SKM-1 treated with dmso at 0.1 percent for 144 hours (cell line): ENCODE measurements at regions not wholly inside any gene's neighbourhood (a gene's known extent, or its start where the extent isn't known, plus 50 kb on each side); places are given as distances from the start of the nearest gene placed in this dataset.

Experiments used
- DNase-seq: peaks from one replicate; lab custom pipeline; 2025; ENCODE audit not compliant: unreplicated experiment; lab: John Stamatoyannopoulos, UW

DNA sequence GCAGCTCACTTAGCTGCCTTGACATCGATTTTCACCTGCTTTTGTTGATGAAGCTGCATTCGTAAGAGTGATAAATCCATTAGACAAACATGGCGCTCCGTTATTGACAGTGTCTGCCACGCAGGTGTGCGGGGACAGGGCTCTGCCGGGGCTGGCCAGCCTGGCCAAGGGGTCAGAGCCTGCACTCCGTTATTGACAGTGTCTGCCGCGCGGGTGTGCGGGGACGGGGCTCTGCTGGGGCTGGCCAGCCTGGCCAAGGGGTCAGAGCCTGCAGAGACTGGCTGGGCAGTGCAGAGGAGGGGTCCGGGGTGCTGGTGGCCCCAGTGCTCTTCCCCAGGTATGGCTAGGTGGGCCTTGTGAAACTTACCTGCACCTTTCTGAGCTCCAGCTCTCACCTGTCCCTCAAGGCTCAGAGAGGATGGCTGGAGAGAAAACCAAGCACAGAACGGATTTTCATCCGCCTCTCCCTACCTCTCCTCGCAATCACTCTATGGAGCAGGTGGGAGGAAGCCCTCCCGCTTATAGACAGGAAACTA lies 101.6 kb upstream of the B3GAT1 start:
- no peak for DNase-seq

DNA sequence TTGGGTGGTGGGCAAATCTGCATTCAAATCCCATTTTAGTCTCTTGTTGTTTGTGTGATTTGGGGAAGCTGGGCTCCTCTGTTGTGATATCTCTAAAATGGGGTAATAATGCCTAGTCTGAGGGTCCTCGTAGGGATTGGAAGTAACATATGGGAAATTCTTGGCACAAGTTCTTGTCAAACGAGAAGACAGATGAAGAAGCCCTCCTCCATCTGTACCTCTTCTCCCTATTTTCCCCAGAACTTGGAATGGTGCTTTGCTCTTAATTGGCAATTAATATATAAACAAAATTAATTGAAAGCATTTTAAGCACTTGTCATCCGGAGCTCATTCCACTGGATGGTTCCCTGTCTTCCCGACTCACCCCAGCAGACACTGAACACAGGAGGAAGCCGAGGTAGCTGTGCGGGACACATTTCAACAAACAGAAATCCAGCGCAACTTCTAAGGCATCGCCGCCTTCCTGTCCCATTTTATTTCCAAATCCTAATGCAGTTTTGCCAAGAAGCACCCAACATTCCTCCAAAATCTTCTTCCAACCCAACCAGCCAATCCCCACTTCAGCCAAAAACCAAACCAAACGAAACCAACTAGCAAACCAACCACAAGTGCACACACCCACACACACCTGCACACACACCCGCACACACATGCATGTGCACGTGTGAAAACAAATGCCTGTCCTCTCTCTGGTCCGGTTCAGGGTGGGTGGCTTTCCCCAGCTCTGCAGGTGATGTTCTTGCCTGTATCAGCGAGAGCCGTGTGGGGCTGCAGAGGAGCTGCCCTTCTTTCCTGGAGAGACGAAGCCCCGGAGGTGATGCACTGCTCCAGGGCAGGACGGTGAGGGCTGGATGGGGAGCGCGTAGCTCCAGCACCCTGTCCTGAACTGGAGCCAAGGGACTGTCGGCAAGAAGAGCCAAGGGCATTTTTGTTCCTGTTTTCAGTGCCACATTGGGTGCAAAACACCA lies 100.8 kb upstream of the B3GAT1 start:
- no peak for DNase-seq

DNA sequence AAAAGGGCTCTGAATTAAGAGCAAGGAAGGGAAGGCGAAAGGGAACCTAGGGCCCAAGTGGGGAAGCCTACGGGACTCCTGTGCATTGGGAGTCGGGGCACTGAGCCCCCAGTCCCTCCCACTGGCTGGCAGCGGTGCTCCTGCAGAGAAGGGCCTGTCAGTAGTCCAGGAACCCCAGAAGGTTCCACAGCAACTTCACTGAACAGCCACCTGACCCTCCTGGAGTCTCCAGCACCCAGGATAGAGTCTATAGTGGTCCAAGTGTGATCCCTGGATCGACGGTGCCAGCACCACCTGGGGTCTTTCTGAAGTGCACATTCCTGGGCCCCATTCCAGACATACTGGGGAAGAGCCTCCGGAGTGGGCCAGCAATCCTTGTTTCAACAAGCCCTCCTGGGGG lies 100.0 kb upstream of the B3GAT1 start:
- DNase-seq, result no peak

DNA sequence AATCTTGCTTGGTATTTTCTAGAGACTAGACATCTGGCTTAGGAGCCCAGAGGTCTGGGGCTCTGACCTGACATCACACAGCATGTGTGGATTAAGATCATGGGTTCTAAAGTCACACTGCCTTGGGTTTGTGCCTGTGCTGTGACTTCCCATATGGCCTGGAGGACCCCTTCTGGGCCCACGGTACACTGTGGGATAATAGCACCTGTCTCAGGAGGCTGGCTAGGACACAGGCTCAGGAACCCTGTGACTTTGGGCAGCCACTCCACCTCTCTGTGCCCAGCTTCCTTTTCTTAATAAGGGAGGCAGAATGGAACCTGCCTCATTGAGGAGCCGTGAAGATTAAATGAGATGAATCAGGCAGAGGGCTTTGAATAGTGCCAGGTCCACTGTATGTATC lies 99.2 kb upstream of the B3GAT1 start:
- no peak for DNase-seq

DNA sequence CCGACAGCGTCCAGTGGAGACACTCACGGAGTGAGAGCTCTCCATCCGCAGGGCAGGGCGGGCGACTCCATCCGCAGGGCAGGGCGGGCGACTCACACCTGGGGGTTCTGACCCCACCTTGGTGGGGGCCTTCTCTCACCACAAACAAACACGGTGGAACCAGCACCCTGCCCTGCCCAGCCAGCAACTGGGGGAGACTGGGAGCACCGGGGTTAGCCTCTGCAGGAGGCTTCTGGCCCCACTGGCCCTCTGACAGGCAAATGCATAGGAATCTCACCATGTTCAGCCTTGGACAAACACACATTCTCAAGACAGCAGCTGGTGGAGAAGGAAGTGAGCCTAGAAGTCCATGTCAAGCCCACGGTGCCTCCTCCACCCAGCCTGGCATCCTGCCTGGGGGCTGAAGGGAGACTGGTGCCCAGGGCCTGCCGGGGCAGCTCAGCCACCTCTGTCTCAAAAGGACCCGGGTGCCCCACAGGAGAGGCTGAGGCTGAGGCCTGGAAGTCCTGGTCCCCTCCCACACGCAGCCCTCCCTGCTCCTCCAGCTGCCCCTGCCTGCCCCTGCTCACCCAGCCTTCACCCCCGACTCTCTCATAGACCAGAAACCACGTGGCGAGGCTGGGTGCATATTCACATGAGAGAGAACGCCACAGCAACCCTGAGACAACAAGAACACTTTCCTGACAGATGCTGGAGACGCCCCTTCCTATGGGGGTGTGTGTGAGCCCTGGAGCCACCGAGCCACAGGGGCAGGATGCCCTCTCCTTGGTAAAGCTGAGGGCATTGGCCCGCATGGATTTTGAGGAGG lies 98.4 kb upstream of the B3GAT1 start:
- no peak for DNase-seq

DNA sequence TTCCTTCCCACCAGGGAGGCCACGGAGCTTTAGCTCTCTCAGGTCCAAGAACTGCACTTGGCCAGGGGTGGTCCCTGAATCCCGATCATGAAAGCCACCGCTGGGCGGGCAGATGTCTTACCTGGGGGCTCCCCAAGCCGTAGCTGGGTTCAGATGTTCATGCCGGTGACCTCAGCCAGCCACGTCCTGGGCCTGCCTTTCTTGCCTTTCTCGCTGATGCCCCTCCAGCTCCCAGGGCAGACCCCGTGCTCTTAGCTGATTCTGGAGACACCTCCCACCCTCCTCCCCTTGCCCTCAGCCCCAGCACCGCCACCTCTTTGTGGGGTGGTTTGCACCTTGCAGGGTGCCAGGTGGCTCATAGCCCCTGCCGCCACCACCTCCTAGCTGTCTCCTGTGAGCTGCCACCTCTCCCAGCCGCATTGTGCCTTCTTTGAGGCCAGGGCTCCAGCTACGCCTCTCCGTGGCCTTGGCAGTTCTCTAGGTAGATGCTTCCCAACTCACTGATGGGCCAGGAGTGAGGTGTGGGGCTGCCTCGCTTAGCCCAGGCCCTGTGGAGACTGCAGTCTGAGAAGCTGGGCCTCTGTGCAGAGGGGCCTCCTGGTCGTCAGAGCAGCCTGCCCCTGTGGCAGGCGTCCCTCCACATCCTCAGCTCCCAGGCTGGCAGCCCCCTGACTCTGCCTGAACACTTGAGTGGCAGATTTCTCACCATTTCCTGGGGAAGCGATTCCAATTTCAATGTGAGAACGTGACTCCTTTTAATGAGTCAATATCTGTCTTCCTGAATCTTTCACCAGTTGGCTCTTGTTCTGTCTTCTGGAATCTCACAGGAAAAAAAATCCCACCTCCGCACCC lies 97.6 kb upstream of the B3GAT1 start:
- DNase-seq, result no peak

DNA sequence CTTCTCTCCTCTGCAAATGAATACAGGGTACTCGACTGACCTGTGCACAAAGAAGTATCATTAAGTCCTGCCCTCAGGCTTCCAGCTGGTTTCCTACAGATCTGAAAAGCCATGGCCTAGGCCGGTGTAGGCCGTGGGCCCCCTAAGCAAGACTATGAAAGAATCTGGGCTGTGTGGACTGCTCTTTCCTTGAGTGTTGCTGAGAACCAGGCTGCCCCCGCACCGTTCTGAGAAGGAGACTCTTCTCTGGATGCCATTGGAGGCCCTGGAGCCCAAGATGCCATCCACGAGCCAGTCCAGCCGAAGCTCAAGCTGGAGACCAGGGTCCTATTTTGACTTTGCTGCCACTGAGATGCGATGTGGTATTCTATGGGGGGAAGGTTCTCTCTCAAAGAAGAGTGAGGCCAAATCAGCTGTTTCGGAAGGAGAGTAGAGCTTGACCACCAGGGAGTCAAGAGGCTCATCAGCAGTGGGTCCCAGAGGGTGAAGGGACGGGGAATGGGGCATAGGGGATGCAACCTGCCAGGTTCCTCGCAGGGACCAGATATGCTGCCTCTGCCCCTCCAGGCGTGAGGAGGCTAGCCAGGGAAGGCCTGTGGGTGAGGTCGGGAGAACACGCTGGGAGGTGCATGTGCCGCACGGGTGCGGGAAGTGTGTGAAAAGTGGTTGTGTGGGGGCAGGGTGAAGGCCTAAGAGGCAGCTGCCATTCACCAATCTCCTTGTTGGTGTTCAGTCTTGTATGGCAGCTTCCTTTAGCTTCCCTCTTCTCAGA lies 96.4 kb upstream of the B3GAT1 start:
- DNase-seq, result no peak

DNA sequence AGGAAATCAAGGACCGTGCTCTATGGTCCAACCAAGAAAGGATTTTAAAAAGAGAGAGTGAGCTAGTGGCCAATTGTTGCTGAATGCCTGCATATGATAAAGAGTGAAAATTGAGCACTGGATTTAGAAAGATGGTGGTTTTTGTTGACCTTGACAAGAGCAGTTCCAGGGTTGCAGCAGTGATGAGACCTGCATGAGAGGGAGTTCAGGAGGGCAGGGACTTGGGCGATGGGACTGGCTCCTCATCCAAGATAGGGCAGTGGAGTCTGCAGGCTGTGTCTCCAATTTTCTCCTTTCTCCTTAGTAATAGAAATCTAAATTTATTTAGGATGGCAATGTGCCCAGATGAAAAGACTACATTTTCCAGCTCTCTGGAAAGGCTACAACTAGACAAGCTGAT lies 94.0 kb upstream of the B3GAT1 start:
- DNase-seq, result no peak

DNA sequence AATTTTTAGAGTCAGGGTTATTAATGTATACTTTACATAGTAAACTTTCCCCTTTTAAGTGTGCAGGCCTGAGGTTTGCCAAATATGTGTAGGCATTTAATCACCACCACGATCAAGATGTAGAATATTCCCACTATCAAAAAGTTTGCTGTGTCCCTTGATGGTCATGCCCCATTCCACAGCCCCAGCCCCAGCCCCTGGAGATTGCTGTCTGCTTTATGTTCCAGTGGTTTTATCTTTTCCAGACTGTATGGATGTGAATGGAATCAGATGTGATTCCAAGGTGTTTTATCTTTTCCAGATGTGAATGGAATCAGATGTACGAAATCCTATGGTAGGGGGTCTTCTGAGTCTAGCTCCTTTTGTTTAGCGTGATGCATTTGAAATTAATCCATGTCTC lies 93.1 kb upstream of the B3GAT1 start:
- no peak for DNase-seq

DNA sequence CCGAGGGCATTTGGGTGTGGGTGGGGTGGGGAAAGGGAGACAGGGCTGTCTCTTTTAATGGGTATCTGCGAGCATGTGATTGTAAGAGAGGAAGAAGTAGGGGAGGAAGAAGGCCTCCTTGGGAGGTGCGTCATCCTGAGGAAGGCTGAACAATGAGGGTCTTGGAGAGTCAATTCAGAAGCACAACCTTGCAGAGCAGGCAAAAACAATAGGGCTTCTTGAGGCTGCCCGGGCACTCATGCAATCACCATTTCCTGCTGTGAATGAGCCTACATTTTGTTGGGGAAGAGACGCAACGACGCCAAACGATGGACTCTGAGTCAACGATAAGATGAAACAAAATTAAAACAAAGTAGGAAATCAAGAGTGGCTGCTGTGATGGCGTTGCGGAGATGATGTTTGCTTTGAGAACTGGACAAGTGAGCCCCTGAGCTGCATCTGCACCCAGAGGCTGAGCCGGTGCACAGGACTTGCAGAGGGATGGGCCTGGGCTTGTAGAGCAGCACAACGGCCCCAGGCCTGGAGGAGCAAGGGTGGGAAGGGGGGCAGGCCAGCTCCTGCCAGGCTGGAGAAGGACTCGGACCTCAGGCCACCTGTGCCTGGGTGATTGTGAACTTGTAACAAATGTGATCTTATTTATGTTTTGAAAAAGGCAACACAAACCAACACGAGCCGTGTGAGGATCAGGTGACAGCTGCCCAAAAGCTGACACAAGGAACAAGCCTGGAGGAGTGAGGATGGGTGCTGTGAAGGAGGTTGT lies 92.3 kb upstream of the B3GAT1 start:
- DNase-seq, result no peak

DNA sequence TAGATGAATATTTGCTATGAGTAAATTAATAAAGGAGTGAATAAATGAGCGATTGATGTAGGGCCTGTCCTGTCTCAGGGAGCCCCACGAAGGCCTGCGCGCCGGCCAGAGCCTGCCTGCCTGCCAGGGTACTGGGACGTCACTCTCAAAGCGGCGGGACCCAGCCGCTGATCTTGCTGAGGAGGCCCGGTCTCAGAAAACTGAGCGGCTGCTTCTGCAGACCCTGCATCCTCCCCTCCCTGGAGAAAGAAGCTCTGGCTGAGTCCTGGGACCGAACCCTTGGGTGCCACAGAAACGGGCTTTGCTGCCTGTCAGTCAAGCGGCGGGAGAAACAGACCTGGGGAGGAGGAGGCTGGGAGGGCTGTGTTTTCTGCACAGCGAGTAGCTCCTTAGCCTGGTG lies 91.6 kb upstream of the B3GAT1 start:
- DNase-seq, result no peak

DNA sequence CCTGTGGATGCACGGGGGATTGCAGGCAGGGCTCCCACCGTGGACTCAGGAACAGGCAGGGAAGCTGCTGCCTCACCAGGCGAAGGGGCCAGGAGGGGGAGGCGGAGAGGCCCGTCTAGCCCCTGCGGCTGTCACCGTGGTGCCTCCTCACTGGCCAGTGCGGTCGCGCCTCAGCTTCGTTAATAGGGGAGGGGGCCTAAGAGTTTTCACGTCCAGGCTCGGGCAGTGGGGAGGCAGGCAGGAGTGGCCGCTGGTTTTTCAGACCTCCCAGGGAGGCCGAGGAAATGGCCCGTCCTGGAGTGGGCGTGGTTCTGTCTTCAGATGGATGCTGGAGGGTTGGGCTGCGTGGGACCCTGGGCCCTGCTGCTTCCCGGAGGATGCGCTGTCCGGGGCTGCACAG lies 91.1 kb upstream of the B3GAT1 start:
- no peak for DNase-seq

DNA sequence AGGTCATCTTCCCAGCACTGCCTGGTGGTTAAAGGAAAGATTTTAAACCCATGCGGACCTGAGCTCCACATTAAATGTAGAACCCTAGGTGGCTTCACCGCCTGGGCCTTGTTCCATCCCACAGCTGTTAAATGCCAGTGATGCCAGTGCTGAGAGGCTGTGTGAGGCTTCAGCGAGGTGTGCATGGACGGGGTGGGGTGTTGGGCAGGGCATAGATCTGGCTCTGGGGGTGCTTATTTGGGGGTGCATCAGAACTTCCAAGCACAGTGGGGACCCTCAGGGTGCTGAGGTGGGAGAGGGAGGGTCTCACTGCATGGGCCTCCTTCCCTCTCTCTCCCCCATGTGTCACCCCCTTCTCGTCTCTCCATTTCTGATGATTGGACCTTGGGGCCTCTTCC lies 90.1 kb upstream of the B3GAT1 start:
- DNase-seq, result no peak

DNA sequence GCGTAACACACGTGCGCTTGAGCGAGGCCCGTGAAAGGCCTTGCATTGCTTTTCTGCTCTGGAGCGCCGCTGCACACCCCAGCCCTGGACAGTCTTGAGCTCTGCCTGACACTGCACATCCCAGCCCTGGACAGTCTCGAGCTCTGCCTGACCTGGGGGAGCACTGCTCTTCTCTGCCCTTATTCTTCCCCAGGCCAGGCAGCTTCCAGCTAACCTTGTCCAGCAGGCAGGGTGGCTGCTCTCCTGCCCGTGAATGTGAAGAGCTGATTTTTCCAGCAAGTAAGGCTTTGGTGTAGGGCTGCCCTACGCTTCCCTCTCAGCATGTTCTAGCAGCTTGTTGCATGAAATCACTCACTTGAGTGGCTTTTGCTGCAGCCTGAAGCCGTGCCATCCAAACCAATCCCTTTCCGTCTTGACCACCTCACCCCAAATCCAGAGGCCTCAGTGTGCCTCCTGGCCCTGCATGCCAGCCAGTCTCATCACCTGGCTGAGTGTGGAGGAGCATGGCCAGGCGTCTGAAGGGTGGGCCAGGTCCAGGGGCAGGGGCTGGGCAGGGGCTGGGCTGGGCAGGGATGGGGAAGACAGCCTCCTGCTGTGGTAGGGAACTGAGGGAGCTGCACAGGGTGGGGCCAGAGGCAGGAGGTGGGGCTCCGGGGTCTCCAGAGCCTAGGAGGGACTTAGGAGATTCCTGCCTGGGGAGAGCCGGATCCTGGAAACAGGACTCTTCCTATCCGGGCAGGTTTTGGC lies 89.5 kb upstream of the B3GAT1 start:
- DNase-seq, result no peak

DNA sequence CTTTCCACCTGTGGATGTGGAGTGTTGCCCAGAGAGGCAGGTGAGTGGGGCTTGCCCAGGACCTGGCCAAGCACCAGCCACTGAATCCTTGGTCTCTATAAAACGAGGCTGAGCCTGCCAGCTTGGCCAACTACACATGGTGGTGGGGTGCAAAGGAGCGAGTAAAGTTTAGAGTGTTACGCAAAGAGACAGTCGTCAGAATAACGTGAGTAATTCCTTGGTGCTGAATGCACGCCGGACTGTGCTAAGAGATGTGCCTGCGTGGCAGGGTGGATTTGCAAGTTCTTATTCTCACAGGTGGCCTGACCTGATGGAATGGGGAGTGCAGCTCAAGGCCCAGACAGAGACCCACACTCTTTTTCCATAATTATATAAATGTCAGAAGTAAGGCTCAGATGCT lies 88.6 kb upstream of the B3GAT1 start:
- DNase-seq, result no peak

DNA sequence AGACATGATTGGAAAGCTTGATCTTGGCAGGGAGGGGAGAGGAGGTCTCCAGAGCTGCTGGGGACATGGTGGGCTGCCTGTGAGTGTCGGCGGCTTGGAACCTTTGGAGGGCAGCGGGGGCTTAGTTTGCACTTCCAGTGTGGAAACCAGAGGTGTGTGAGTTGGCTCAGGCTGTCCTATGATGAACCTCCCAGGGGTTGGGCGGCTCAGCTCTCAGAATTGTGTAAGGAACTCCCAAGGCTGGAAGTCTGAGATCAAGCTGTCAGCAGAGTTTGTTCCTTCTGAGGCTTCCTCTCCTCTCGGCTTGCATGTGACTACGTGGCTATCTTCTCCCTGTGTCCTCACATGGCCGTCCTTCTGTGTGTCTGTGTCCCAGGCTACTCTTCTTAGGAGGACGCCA lies 87.9 kb upstream of the B3GAT1 start:
- DNase-seq, result no peak

DNA sequence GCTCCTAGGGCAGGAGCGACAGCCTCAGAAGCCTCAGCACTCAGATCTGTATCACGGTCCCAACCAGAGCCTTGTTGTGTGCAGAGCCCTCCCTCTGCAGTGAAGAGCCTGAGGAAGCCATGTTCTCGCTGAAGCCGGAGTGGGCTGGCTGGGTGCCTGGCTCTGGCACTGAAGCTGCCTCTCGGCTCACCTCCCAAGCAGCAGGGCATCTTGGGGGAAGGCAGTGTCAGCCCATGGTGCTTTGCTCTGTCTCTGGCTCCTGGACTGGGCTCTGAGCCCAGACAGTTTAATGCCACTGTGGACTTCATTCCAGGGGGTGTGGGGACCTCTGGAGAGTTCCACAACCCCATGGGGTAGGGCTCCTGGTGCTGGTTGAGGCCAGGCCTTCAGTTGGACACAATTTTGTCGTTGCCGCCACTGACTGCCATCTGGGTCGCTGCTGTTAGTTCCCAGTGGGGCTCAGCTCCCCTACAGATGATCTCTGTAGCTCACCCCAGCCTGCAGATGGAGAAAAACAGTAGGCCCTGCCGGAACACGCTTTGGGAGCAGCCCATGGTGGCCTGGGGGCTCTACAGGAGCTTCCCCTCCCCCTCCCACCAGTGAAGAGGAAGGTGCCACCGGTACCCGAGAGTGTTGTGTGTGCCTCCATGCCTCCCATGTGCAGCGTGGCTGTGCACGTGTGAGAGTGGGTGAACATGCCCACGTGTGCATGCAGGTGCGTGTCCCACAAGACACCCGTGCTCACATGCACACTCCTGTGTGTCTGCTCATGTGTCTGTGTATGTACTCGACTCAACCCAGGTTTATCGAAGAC lies 86.5 kb upstream of the B3GAT1 start:
- DNase-seq, result no peak

DNA sequence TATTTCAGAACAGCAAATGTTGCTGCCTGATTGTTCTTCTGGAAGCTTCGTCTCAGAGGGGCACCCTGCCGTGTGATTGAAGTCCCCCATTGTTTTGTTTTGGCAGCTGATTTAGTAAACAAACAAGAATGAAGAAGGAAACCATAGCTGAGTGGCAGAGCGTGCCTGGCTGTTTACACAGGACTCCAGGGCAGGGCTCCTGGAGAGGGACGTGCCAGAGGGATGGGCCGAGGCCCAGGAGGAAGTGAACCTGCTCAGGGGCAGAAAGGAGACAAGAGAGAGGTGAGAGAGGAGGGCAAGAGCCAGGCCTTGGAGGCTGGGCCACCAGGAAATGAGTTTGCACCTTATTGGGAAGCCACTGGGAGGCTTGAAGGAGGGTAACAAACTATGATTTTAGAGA lies 85.5 kb upstream of the B3GAT1 start:
- no peak for DNase-seq
